HG02870 (cell line): ENCODE measurements at regions not wholly inside any gene's neighbourhood (a gene's known extent, or its start where the extent isn't known, plus 50 kb on each side); places are given as distances from the start of the nearest gene placed in this dataset.
"Not testable (repeated sequence)": the region's sequence is repeated elsewhere in the genome, so short reads cannot be mapped to it uniquely, and the experiment has no call there.

ENCODE experiments used
- ATAC-seq: cut with Tn5 transposase; IDR thresholded peaks from one replicate; pipeline ENCODE4 v1.9.1; 2021; ENCODE audit warnings: mild to moderate bottlenecking, moderate library complexity; ENCODE audit not compliant: unreplicated experiment

DNA sequence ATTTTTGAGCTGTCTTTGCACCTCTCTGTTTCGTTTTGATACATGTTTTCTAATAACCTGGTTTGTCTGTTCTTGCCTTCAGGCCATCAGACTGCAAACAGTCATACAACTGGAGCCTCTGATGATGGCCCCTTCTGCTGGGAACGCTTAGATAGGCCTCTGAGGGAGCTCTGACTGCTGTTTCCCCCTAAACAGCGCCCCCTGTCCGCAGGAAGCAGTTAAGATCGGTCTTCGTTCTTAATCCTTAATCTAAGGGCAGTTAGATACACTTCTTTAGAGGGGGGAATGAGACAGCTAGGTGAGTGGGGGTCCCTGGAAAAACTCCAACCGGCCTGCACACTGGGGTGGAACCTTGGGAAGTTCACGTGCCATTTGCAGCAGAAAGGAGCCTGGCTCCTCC is 1338.8 kb upstream of the SEL1L start:
- ATAC-seq, result no peak

DNA sequence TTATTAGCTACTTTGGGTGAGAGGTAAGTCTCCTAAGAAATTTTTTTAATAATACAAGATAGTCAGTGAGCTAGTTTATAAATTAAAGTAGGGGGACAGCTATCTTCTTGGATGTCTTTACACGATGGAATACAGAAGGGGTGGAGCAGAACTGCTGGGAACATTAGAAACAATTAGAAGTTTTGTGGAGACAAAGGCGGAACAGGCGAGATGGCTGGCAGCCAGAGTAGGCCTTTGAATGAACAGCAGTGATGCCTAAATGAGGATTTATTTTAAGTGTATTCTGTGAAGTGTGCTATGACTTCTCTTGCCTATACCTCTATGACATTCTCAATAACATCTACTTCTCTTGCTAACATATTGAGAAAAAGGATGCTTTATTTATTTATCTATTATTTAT is 1345.3 kb upstream of the SEL1L start:
- no peak for ATAC-seq

DNA sequence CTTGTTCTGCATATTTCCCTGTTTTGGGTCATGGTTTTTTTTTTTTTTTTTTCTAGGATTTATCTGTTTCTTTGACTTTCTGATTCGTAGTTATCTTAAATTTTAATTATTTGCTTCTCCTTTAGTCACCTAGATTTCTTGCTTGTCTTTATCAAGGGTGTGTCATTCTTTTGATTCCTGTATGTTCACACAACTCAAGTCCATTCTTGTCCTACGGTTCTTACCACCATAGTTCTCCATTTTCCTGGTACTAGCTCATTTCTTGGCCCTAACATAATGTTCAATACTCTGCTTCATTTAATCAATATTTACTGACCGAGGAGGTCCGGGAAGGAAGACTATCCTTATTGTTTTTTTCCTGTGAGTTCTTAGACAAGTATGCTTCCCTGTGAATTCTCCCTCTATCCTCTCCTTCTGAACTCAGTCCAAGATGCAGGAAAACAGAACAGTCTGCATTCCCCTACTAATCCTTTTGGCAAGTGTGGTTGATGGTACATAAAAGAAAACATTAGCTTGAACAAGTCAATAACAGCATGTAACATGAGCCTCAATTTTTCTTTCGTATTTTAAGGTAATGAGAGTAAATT is 1346.4 kb upstream of the SEL1L start:
- no peak for ATAC-seq

DNA sequence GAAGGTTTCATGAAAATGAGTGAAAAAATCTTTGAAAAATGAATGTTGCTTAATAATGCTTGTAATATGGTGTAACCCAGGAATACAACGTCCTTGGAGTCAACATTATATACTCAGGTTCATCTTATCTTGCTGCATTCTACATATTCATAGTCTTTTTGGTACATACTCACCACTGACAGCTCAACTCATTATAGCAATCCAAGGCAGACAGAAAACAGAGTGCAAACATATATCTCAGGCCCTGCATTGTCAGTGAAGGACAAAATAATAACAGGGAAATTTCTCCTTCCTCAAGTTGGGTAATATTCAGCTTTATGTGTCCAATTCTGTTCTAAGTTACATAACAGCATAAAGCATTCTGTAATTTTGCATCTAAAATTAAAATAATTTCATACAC is 1353.0 kb upstream of the SEL1L start:
- no peak for ATAC-seq

DNA sequence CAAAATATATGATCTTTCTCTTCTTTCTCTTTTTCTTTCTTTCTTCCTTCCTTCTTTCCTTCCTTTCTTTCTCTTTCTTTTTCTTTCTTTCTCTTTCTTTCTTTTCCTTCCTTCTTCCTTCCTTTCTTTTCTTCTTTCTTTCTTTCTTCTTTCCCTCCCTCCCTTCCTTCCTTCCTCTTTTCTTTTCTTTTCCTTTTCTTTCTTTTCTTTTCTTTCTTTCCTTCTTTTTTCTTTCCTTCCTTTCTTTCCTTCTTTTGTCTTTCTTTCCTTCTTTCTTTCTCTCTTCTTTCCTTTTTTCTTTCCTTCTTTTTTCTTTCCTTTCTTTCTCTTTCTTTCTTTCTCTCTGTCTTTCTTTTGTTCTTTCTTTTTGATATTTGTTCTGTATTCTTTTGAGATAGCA is 1356.0 kb upstream of the SEL1L start:
- ATAC-seq, result no peak

DNA sequence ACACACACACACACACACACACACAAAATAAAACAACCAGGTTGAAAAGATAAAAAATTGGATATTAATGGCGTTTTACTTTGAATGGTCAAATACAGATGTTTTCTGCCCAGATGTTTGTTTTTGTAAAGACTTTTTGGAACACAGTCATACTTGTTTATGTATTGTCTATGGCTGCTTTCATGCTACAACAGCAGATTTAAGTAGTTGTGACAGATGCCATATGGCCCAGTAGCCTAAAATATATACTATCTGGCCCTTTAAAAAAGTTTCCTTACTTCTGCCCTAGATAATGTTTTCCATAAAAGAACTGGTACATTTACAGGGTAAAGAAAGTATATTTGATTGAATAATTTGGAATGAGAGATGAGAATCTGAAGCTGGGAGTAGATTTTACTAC is 1362.8 kb upstream of the SEL1L start:
- ATAC-seq, result no peak

DNA sequence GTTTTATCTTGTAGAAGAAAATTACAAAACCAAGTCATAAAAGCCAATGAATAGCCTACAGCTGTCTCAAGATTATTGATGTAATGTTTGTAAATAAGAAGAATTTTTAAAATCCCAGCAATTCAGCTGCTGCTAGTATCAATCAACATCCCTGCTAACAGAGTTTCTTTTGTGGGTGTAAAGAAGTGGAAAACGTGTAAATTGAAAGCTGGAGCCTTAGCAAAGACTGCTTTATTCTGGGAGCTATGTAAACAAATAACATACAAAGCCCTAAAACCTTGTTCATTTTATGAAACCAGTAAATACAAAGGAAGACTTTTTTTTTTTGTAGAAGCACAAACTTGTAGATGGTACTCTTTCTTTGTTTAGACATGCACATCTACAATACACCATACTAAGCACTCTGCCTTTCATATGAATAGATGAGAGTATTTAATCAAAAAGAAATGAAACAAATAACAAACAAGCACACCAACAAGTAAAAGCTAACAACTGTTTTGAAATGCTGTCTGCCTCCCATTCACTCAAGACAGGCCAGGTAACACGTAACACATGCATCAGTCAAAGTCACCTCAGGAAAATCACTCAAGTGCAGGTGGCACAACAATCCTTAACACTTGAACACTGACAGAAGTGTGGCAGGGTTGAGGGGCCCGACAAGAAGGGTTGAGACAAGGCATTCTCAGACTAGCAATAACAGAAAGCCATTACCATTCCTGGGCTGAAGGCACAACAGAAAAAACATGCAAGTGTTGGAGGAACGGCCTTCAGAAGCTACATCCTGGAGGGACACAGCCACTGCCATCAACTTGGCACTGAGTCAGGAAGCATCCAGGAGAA is 1364.0 kb upstream of the SEL1L start:
- no peak for ATAC-seq

DNA sequence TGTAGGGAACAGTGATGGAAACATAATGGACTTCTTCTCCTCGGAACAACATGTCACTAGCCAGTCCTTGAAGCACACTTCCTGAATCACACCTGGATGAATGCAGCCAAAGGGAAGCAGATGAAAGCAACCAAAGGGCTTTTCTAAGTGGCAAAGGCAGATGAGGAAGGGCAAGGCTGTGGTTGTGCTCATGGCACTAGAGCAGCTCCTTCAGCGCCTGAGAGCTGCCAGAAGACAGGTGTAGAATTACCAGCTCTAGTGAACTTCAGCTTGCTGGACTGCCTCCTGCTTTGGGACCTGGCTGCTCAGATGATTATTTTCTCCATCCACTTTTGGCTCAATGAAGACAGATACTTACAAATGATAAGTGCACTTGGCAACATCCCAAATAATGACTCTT is 1372.1 kb upstream of the SEL1L start:
- no peak for ATAC-seq

DNA sequence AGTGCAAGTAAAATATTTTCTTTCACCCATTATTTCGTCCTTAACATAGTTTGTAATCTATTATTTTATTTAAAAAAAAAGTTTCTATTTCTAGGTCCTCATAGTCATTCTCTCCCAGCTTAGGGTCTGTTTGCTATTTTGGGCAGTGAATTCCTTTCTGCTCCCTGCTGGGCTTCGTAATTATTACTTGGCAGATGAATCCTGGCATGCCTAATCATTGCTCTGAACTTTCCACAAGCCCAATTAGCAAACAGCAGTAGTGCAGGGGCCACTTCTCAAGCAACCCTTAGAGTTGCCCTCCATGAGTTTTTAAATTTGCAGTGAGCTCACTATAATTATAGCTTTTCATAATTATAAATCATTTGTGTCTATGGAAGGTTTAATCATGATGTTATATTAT is 1378.3 kb upstream of the SEL1L start:
- ATAC-seq, result no peak

DNA sequence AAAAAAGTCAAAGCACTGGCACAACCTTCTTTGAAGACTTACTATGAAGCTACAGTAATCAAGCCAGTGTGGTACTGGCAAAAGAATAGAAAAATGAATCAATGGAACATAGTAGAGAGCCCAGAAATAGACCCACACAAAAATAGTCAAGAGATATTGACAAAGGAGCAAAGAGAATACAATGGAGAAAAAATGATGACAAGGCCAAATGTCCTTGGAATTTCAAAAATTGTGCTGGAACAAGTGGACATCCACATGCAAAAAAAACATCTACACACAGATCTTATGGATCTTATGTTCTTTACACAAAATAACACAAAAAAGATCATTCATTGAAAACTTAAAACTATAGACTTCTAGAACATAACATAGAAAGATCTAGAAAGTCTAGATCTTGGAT is 1379.7 kb upstream of the SEL1L start:
- no peak for ATAC-seq

DNA sequence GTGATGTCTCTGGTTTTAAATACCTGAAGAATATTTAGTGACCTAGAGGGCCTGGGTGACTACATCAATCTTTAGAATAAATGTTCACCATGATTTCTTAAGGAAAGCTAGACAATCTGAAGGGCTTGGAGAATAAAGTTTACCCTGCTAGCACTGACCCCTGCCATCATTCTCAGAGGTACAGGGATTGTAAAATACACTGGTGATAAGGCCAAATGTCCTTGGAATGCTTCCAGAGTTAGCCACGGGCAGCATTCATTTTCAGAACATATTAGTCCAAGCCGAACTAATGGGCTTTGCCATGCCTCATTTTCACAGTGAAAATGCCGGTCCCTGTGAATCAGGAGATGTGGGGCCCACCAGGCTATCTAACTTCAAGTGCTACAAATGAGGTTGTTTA is 1381.7 kb upstream of the SEL1L start:
- no peak for ATAC-seq

DNA sequence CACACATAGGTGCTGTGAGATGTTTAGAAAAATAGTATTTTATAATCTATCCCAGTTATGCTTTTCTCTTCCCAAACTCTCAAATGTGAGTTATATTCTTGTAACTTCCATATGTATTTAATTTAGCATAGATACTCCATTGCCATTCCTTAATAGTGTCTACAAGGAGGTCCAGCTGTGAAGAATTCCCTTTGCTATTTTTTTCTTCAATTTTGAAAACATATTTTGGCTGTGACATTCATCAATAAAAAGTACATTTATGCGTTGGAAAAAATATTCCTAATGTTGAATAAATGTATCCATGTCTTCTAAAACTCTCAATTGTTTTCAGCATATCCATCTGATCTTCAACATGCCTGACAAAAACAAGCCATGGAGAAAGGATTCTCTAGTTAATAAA is 1402.0 kb upstream of the SEL1L start:
- no peak for ATAC-seq

DNA sequence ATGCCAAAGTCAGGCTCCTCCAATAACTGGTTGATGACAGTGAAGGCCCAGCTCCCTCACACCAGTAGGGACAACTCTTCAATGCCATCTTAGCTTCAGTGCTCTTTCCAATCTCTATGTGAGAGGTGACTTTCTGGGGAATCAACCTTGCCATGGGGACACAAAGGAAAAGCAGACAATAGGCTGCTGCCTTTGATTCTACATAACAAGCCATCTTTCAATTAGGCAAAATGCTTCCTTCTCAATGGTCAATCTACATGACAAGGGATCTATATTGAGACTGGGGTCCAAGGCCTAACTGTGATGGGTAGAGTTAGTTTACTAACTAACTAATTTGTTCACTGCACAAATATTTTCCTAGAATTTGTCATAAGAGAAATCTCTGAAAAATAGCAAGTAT is 1417.5 kb upstream of the SEL1L start:
- no peak for ATAC-seq

DNA sequence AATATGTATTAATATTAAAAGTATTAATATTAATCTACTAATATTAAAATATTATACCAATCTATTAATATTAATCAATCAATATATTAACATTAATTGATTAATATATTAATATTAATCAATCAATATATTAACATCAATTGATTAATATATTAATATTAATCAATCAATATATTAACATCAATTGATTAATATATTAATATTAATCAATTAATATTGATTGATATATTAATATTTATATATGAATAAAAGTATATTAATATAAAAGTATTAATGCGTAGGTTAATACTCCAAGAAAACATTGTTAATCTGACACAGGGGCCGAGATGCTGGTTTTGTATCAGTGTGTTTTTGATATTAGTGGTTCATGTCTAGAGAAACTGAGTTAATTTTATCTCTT is 1430.1 kb upstream of the SEL1L start:
- ATAC-seq, result no peak

DNA sequence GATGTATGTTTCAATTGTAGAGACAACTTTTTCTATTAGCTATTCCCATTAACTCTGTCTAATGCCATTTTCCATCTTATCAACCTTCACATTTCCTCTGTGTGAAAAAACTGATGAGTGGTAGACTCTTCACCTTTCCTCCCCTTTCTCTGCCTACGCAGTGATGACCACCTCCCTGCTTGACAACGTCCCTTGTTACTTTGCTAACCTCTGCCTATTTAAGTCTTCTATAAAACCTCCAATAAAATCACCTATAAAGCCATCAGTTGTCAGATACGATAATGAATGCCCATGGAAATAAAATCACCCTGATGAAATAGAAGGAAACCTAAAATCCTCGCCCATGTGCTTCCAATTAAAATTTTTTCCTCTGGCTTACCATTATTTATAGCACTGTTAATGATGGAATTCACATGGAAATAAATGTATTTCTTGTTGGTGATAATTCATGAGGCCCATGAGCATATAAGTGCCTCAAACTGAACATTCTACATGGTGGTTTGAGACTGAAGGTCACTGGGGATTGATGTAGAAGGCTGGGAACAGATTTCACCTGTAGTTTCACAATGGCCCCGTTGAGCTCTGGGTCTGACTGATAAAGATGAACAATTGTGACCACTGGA is 1454.0 kb upstream of the SEL1L start:
- ATAC-seq, result no peak

DNA sequence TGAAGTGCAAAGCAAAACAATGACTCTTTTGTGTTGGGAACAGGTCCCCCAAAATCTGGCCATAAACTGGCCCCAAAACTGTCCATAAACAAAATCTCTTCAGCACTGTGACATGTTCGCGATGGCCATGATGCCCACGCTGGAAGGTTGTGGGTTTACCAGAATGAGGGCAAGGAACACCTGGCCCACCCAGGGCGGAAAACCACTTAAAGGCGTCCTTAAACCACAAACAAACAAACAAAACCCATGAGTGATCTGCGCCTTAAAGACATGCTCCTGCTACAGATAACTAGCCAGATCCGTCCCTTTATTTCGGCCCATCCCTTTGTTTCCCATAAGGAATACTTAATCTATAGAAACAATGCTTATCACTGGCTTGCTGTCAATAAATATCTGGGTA is 1460.9 kb upstream of the SEL1L start:
- ATAC-seq, result not testable (repeated sequence)

DNA sequence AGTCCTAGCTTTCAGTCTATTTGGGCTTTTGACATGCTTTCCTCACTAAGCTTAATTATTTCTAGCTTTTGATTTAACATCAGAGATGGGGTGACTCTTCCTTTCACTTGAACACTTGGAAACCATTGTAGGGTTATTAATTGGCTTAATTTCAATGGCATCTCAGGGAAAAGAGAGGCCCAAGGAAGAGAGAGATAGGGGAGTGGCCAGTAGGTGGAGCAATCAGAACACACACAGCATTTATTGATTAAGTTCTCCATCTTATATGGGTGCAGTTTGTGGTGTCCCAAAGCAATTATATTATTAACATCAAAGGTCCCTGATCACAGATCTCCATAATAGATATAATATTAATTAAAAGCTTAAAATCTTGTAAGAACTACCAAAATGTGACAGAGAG is 1466.1 kb upstream of the SEL1L start:
- no peak for ATAC-seq

DNA sequence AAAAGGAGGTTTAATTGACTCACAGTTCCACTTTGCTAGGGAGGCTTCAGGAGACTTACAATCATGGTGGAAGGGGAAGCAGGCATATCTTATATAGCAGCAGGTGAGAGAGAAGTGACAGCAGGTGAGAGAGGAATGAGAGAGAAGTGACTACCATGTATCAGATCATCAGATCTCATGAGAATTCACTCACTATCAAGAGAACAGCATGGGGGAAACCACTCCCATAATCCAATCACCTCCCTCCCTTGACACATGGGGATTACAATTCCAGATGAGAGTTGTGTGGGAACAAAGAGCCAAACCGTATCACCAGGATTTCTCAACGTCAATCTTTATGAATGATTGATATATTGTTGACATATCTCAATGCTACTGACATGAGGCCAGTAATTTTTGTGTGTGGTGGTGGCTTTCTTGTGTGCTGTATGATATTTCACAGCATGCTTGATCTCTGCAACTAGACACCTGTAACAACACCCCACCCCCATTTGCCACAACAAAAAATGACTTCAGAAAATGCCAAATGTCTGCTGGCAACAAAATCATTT is 1470.9 kb upstream of the SEL1L start:
- ATAC-seq, result no peak

DNA sequence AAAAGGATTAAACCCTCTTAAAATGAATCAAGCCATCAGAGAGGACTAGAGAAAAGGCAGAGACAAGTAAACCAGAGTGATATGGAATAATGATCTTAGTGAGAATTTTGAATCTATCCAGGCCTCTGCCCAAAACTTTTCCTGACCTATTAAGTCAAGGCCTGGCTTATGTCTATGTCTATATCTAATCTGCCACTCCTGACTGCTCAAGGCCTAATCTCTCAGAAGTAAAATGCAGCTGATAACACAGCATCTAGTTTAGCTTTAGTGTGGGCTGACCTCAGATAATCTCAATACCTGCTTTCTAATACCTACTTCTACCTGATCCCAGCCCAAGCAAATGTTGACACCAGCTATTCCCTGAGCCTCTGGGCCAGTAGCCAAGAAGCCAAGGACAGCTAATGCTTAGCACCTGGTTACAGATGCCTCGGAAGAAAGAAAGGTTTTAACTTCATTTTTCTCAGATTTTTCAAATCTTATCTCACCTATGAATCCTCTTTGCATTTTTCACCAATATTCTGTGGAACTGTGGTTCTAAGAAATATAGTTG is 1472.5 kb upstream of the SEL1L start:
- no peak for ATAC-seq

DNA sequence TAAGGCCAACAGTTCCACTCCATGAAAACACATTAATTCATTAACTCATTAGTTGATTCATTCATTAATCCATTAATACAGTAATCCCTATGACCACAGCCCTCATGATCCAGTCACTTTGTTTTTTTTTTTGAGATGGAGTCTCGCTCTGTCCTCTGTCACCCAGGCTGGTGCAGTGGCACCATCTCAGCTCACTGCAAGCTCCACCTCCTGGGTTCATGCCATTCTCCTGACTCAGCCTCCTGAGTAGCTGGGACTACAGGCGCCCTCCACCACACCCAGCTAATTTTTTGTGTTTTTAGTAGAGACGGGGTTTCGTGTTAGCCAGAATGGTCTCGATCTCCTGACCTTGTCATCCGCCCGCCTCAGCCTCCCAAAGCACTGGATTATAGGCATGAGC is 1473.4 kb upstream of the SEL1L start:
- ATAC-seq, result not testable (repeated sequence)

DNA sequence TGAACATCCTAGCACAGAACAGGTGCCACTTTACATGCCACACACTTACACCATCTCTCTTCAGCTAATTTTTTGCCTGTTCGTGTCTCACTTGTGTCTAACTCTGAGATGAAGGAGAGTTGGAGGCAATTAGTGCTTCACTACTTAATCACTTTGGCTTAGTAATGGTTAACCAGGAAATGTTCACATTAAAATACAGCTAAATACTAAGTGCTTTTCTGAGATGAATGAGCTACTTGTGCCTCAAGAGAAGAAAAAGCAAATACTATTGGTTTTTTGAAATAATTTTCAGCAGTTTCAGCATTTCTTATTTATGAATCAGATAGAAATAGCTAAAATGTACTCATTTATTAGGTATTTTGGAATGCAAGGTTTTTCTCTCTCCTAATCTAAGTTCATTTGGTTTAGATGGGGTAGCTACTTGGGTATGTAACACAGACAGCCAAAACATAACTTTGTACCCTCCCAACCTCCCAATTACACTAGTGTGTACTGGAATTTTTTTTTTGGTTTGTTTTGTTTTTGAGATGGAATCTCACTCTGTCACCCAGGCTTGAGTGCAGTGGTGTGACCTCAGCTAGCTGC is 1474.1 kb upstream of the SEL1L start:
- no peak for ATAC-seq
